GM19193 (cell line): ENCODE measurements at regions not wholly inside any gene's neighbourhood (a gene's known extent, or its start where the extent isn't known, plus 50 kb on each side); places are given as distances from the start of the nearest gene placed in this dataset.

Experiments
- POLR2A ChIP-seq: IDR thresholded peaks from 4 replicates; pipeline ENCODE4 v1.6.1; 2011; ENCODE audit not compliant: insufficient read depth, insufficient read length; ENCODE audit errors: extremely low read depth

- no peak for TF ChIP-seq POLR2A
These were observed 392.8 kb downstream of the TUSC7 start for GRCh38 chr3:117102426-117102825.

- no peak for TF ChIP-seq POLR2A
These were observed 394.1 kb downstream of the TUSC7 start for GRCh38 chr3:117103675-117104074.

- no peak for TF ChIP-seq POLR2A
These were observed 394.8 kb downstream of the TUSC7 start for GRCh38 chr3:117104381-117104780.

- no peak for TF ChIP-seq POLR2A
These were observed 395.2 kb downstream of the TUSC7 start for GRCh38 chr3:117104792-117105191.

GRCh38 chr3:117105686-117106085 lies 396.1 kb downstream of the TUSC7 start:
- TF ChIP-seq POLR2A: no peak

GRCh38 chr3:117106396-117106795 lies 396.8 kb downstream of the TUSC7 start:
- no peak for TF ChIP-seq POLR2A

GRCh38 chr3:117107946-117108345 lies 398.4 kb downstream of the TUSC7 start:
- TF ChIP-seq POLR2A: no peak

- TF ChIP-seq POLR2A: no peak
These were observed 399.6 kb downstream of the TUSC7 start for GRCh38 chr3:117109178-117109577.

GRCh38 chr3:117114517-117115265 lies 405.1 kb downstream of the TUSC7 start:
- TF ChIP-seq POLR2A: no peak

GRCh38 chr3:117117188-117117936 lies 407.8 kb downstream of the TUSC7 start:
- no peak for TF ChIP-seq POLR2A

- no peak for TF ChIP-seq POLR2A
These were observed 409.0 kb downstream of the TUSC7 start for GRCh38 chr3:117118604-117119003.

GRCh38 chr3:117120014-117120413 lies 410.4 kb downstream of the TUSC7 start:
- TF ChIP-seq POLR2A: no peak

GRCh38 chr3:117122609-117123008 lies 413.0 kb downstream of the TUSC7 start:
- no peak for TF ChIP-seq POLR2A

GRCh38 chr3:117126460-117126859 lies 416.9 kb downstream of the TUSC7 start:
- TF ChIP-seq POLR2A: no peak

- no peak for TF ChIP-seq POLR2A
These were observed 417.5 kb downstream of the TUSC7 start for GRCh38 chr3:117126946-117127546.

- no peak for TF ChIP-seq POLR2A
These were observed 418.6 kb downstream of the TUSC7 start for GRCh38 chr3:117128133-117128532.
